GM10266 (cell line): ENCODE measurements at regions not wholly inside any gene's neighbourhood (a gene's known extent, or its start where the extent isn't known, plus 50 kb on each side); places are given as distances from the start of the nearest gene placed in this dataset.

Source experiments
- DNase-seq: peaks from one replicate; pipeline ENCODE4 v3.0.0; 2012; ENCODE audit errors: extremely low spot score
- TF ChIP-seq, protein P1 (sequence below): IDR thresholded peaks from 2 replicates; pipeline ENCODE4 v1.5.1; 2012; ENCODE audit warnings: mild to moderate bottlenecking, low read depth; ENCODE audit not compliant: control insufficient read depth, insufficient read depth; ENCODE audit errors: missing control alignments

DNA sequence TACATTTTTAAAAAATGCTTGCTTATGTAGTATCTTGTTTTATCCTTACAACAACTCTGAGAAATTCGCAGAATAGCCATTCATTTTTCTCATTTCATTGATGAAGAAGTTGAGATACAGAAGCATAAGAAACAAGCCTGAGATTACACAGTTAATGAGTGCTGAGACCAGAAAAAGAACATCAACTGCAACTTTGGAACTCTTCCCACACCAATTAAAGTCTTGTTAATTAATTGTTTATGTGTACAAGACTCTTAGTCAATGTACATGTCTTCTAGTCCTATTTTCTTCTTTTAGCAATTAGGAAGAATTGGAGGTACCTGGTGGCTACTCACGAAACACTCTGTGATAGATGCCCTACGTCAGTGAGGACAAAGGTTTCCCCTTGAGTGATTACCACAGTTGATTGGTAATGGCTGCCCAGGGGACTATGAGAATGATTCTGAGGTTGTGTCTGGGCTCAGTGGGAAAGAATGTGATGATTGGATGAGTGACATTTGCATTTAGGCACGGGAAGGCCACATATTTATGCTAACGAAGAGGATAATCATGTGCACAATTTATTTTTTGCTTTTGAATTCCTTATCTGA lies 187.4 kb upstream of the KCNK2 start:
- no peak for DNase-seq
- TF ChIP-seq, protein P1, sequence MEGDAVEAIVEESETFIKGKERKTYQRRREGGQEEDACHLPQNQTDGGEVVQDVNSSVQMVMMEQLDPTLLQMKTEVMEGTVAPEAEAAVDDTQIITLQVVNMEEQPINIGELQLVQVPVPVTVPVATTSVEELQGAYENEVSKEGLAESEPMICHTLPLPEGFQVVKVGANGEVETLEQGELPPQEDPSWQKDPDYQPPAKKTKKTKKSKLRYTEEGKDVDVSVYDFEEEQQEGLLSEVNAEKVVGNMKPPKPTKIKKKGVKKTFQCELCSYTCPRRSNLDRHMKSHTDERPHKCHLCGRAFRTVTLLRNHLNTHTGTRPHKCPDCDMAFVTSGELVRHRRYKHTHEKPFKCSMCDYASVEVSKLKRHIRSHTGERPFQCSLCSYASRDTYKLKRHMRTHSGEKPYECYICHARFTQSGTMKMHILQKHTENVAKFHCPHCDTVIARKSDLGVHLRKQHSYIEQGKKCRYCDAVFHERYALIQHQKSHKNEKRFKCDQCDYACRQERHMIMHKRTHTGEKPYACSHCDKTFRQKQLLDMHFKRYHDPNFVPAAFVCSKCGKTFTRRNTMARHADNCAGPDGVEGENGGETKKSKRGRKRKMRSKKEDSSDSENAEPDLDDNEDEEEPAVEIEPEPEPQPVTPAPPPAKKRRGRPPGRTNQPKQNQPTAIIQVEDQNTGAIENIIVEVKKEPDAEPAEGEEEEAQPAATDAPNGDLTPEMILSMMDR, result no peak

- TF ChIP-seq, protein P1, result no peak
Measured at GRCh38 chr1:214896921-214897320, 185.6 kb upstream of the KCNK2 start.

GRCh38 chr1:214897581-214897980 lies 185.0 kb upstream of the KCNK2 start:
- TF ChIP-seq, protein P1, result no peak
- no peak for DNase-seq

More at GRCh38 chr1:214896921-214897320, 185.6 kb upstream of the KCNK2 start:
- DNase-seq, result no peak

- TF ChIP-seq, protein P1, result no peak
- no peak for DNase-seq
Measured at GRCh38 chr1:214898161-214898560, 184.4 kb upstream of the KCNK2 start.

- DNase-seq, result no peak
- TF ChIP-seq, protein P1, result no peak
Measured at GRCh38 chr1:214898718-214899117, 183.8 kb upstream of the KCNK2 start.

DNA sequence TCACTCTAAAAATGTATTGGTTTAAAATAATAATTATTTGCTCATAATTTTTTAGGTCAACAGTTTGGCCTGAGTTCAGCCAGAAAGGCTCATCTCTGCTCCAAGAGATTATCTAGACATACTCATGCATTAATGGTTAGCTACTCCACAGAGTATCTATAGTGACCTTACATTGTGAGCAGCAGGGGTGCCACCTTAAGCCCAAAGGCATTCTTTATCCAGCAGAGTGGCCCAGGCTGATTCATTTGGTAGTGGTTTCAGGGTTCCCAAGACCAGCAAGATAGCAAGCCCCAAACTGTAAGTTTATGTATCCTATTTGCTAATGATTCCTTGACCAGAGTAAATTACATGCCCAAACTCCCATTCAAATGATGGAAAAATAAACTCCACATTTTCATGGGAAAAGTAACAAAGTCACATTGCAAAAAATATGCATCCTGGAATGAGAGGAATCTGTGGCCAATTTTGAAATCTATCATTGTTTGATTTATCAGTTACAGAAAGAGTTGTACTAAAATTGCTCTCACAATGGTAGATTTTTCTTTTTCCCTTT lies 182.6 kb upstream of the KCNK2 start:
- no peak for DNase-seq
- TF ChIP-seq, protein P1, result no peak

GRCh38 chr1:214900590-214900989 lies 181.9 kb upstream of the KCNK2 start:
- TF ChIP-seq, protein P1, result no peak
- DNase-seq, result no peak
